ENCODE measurements at regions not wholly inside any gene's neighbourhood (a gene's known extent, or its start where the extent isn't known, plus 50 kb on each side); places are given as distances from the start of the nearest gene placed in this dataset.
"Not testable (repeated sequence)": the region's sequence is repeated elsewhere in the genome, so short reads cannot be mapped to it uniquely, and the experiment has no call there.

DNA sequence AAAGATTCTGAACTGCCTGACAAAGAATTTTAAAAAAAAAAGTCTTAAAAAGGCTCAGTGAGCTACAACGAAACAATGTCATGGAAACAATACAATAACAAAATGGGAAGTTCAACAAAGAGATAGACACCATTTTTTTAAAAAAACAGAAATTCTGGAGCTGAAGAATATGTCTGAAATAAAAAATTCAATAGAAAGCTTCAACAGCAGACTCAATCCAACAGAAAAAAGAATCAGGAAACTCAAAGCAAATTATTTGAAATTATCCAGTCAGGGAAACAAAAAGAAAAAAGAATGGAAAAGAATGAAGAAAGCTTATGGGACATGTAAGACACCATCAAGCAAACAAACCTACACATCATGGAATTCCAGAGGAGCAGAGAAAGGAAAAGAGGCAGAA, 118.5 kb upstream of the LGR5 start:
- no peak for DNase-seq (ENCODE audit: low read depth)
- TF ChIP-seq, protein P1, sequence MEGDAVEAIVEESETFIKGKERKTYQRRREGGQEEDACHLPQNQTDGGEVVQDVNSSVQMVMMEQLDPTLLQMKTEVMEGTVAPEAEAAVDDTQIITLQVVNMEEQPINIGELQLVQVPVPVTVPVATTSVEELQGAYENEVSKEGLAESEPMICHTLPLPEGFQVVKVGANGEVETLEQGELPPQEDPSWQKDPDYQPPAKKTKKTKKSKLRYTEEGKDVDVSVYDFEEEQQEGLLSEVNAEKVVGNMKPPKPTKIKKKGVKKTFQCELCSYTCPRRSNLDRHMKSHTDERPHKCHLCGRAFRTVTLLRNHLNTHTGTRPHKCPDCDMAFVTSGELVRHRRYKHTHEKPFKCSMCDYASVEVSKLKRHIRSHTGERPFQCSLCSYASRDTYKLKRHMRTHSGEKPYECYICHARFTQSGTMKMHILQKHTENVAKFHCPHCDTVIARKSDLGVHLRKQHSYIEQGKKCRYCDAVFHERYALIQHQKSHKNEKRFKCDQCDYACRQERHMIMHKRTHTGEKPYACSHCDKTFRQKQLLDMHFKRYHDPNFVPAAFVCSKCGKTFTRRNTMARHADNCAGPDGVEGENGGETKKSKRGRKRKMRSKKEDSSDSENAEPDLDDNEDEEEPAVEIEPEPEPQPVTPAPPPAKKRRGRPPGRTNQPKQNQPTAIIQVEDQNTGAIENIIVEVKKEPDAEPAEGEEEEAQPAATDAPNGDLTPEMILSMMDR (conservative IDR thresholded peaks at IDR 0.05; ENCODE audit: low read depth, low read length): no peak
- no peak overlapping the region for H3K4me3 ChIP-seq (ENCODE audit: low read depth, low read length)

DNA sequence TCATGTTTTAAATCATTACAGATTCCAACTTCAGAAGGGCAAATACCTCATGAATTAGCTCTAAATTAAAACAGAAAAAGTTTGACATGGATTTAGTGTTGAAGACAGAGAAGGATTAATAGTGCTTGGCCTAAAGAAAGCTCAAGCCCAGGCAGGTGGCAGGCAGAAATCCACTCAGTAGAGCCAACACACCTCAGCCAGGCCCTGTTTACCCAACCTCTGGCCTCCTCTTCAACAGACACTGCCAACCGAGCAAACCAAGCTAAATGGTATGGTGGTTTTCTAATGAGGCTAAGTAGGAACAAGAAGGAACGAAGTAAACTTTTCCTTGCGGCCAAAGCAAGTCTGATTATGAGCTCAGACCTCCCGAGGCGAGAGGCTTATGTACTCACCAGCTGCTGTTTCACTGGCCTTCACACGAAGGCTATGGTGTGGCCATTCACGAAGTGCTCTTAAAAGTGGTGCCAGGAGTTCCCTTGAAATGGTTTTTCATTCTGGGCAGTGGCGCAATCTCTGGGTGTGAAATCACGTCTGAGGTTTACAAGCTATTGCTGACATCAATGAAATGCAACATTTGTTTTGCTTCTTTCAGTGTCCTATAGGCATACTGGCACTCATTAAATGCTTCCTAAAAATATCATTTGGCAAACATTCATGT, 124.1 kb upstream of the LGR5 start:
- DNase-seq (ENCODE audit: low read depth): no peak
- no peak overlapping the region for H3K4me3 ChIP-seq (ENCODE audit: low read depth, low read length)
- TF ChIP-seq, protein P1 (conservative IDR thresholded peaks at IDR 0.05; ENCODE audit: low read depth, low read length): no peak

DNA sequence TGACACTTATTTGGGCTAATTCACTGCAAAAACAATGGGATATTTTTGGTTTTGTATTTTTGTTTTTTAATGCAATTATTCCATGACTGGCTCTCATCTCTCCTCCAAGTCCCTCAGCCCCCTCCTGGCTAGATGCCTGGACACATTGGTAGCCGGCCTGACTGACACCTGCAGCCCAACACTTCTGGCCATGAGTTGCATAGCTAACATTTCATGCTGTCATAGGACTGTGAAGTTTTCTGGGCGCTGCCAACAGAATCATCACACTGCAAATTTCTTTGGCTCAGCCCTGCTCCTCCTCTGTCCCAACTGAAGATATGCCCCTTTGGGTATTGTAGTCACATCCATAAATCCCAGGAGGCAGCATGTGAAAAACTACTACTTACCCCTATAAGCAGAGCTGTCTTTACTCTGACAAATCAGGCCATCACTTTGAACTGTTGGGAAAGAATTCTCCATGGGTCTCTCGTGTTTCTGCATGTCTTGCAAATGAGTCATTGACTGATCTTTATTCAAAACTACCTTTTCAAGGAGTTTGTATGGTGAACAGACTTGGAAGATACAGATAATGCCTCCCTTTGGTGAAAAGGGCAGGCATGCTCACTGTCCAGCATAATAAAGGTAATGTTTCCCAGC, 126.7 kb upstream of the LGR5 start:
- TF ChIP-seq, protein P1 (conservative IDR thresholded peaks at IDR 0.05; ENCODE audit: low read depth, low read length): no peak
- DNase-seq (ENCODE audit: low read depth): peak; percentile 77
- H3K4me3 ChIP-seq (ENCODE audit: low read depth, low read length): no peak overlapping the region

DNA sequence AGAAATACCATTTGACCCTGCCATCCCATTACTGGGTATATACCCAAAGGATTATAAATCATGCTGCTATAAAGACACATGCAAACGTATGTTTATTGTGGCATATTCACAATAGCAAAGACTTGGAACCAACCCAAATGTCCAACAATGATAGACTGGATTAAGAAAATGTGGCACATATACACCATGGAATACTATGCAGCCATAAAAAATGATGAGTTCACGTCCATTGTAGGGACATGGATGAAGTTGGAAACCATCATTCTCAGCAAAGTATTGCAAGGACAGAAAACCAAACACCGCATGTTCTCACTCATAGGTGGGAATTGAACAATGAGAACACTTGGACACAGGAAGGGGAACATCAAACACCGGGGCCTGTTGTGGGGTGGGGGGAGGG, 128.0 kb upstream of the LGR5 start:
- not testable (repeated sequence) for DNase-seq (ENCODE audit: low read depth); H3K4me3 ChIP-seq (ENCODE audit: low read depth, low read length)

DNA sequence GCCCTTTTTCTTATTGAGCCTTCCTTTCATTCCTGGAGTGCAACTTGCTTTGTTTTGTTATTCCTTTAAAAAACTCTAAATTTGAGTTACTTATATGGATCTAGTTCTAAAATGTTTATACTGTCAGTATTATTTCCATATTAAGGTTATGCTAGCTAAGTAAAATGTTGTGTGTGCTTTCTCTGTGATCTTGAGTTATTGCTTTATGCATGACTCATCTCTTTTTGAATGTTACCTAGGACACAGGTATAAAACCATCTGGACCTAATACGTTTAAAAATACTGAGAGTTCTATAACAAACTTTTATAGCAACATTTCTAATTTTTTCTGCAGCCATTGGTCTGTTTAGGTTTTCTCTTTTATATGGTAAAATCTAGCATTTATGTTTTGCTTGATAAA, 132.8 kb upstream of the LGR5 start:
- no peak for DNase-seq (ENCODE audit: low read depth)
- TF ChIP-seq, protein P1 (conservative IDR thresholded peaks at IDR 0.05; ENCODE audit: low read depth, low read length): no peak
- no peak overlapping the region for H3K4me3 ChIP-seq (ENCODE audit: low read depth, low read length)

DNA sequence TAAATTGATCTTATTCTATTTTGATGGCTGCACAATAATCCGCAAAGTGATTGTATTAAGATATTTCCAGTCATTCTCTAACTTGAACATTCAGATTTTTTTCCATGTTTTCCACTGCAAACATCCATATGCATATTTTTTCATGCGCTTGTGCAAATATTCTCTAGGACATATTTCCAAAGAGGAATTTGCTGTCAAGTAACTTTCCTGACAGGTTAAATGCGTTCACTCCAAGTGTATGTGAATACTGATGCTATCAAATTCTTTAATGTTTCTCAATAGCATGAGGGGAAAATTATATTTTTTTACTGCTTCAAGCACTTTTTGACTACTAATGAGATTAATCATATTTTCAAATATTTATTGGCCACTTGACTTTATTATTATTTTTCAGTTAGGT, 135.3 kb upstream of the LGR5 start:
- DNase-seq (ENCODE audit: low read depth): no peak
- TF ChIP-seq, protein P1 (conservative IDR thresholded peaks at IDR 0.05; ENCODE audit: low read depth, low read length): no peak
- no peak overlapping the region for H3K4me3 ChIP-seq (ENCODE audit: low read depth, low read length)

DNA sequence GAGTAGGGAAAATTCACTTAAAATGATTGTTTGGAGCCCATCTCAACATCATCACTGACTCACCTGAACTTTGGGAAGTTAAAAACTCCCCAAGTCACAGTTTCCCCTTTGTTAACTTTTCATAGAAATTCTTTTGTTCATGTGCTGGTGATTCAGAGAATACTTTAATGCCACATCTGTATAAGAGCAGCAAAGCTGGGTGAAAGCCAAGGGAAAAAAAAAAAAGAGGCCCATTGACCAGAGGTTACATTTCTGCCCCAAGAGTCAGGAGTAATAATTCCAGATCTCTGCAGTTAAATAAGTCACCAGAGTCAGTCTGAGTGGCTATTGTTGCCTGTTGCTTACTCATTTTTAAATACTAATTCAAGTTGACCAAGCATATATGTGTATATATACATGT, 136.4 kb upstream of the LGR5 start:
- TF ChIP-seq, protein P1 (conservative IDR thresholded peaks at IDR 0.05; ENCODE audit: low read depth, low read length): no peak
- peak; percentile 44 for DNase-seq (ENCODE audit: low read depth)
- H3K4me3 ChIP-seq (ENCODE audit: low read depth, low read length): no peak overlapping the region
